Omental fat pad (tissue), 3 donors: ENCODE measurements at regions not wholly inside any gene's neighbourhood (a gene's known extent, or its start where the extent isn't known, plus 50 kb on each side); places are given as distances from the start of the nearest gene placed in this dataset.

Source experiments
- ATAC-seq: fragments of 150-250 bp; one replicate; pipeline ENCODE4 v1.9.1; 2016; ENCODE audit warnings: mild to moderate bottlenecking, moderate library complexity; ENCODE audit not compliant: low FRiP score
- DNase-seq: peaks from one replicate; pipeline ENCODE4 v3.0.0-alpha.2; 2019; ENCODE audit warnings: low spot score
- CTCF ChIP-seq, 3 donors: fragments of 450-650 bp; IDR thresholded peaks; one replicate each; pipeline ENCODE4 v1.5.1; 2016 to 2017; ENCODE audit warnings: antibody characterized with exemption in 3 of 3, mild to moderate bottlenecking in 3 of 3, moderate library complexity in 2 of 3

- ATAC-seq = no peak
- TF ChIP-seq CTCF (IDR thresholded peaks at IDR 0.05) = no peak
- DNase-seq = no peak
Observed at GRCh38 chr20:50396623-50397022, 113.6 kb upstream of the PTPN1 start.

GRCh38 chr20:50397058-50397457 lies 113.1 kb upstream of the PTPN1 start:
- DNase-seq (no peak), ATAC-seq (no peak)
- TF ChIP-seq CTCF (IDR thresholded peaks at IDR 0.05) = no peak

GRCh38 chr20:50398064-50398463 lies 112.1 kb upstream of the PTPN1 start:
- DNase-seq = no peak
- no peak for TF ChIP-seq CTCF (IDR thresholded peaks at IDR 0.05)
- ATAC-seq = no peak

GRCh38 chr20:50398471-50398820 lies 111.7 kb upstream of the PTPN1 start:
- no peak for TF ChIP-seq CTCF (IDR thresholded peaks at IDR 0.05)
- ATAC-seq = no peak

GRCh38 chr20:50398821-50399554 lies 111.2 kb upstream of the PTPN1 start:
- peak; percentile 13 for ATAC-seq
- TF ChIP-seq CTCF (IDR thresholded peaks at IDR 0.05) = no peak
- no peak for DNase-seq

More at GRCh38 chr20:50398471-50398820, 111.7 kb upstream of the PTPN1 start:
- no peak for DNase-seq

- ATAC-seq (no peak), DNase-seq (no peak)
- TF ChIP-seq CTCF (IDR thresholded peaks at IDR 0.05) = no peak
Observed at GRCh38 chr20:50399555-50399916, 110.6 kb upstream of the PTPN1 start.

- no peak for ATAC-seq
- no peak for DNase-seq
- no peak for TF ChIP-seq CTCF (IDR thresholded peaks at IDR 0.05)
Observed at GRCh38 chr20:50399917-50400704, 110.1 kb upstream of the PTPN1 start.
